CMK (cell line): ENCODE measurements at regions not wholly inside any gene's neighbourhood (a gene's known extent, or its start where the extent isn't known, plus 50 kb on each side); places are given as distances from the start of the nearest gene placed in this dataset.

ENCODE experiments used
- DNase-seq: peaks from one replicate; pipeline ENCODE4 v3.0.0-alpha.2; 2010; ENCODE audit warnings: low read depth

GRCh38 chr13:105050686-105051085 is 1484.8 kb downstream of the EFNB2 start:
- no peak for DNase-seq

- DNase-seq = no peak
Observed at GRCh38 chr13:105048677-105049076, 1486.8 kb downstream of the EFNB2 start.

- no peak for DNase-seq
Observed at GRCh38 chr13:105047676-105048295, 1487.7 kb downstream of the EFNB2 start.

GRCh38 chr13:105037110-105037509 is 1498.4 kb downstream of the EFNB2 start:
- DNase-seq = no peak

- no peak for DNase-seq
Observed at GRCh38 chr13:105035092-105035491, 1500.4 kb downstream of the EFNB2 start.

GRCh38 chr13:105033999-105034398 is 1501.5 kb downstream of the EFNB2 start:
- DNase-seq = no peak

- no peak for DNase-seq
Observed at GRCh38 chr13:105031306-105031705, 1504.2 kb downstream of the EFNB2 start.

GRCh38 chr13:105030851-105031250 is 1504.6 kb downstream of the EFNB2 start:
- no peak for DNase-seq

GRCh38 chr13:105019073-105019472 is 1516.4 kb downstream of the EFNB2 start:
- DNase-seq = no peak

- DNase-seq = no peak
Observed at GRCh38 chr13:105016266-105016665, 1519.2 kb downstream of the EFNB2 start.

- no peak for DNase-seq
Observed at GRCh38 chr13:105008604-105009003, 1526.9 kb downstream of the EFNB2 start.

GRCh38 chr13:105007166-105007808 is 1528.2 kb downstream of the EFNB2 start:
- DNase-seq = no peak

GRCh38 chr13:104996022-104996421 is 1539.4 kb downstream of the EFNB2 start:
- DNase-seq = no peak

GRCh38 chr13:104993708-104994107 is 1541.8 kb downstream of the EFNB2 start:
- DNase-seq = no peak

- DNase-seq = no peak
Observed at GRCh38 chr13:104987621-104988020, 1547.8 kb downstream of the EFNB2 start.

GRCh38 chr13:104984296-104984818 is 1551.1 kb downstream of the EFNB2 start:
- no peak for DNase-seq

- DNase-seq = no peak
Observed at GRCh38 chr13:104983601-104984000, 1551.9 kb downstream of the EFNB2 start.

- no peak for DNase-seq
Observed at GRCh38 chr13:104980586-104980985, 1554.9 kb downstream of the EFNB2 start.

GRCh38 chr13:104979281-104980030 is 1556.0 kb downstream of the EFNB2 start:
- DNase-seq = no peak

- no peak for DNase-seq
Observed at GRCh38 chr13:104976986-104977385, 1558.5 kb downstream of the EFNB2 start.

GRCh38 chr13:104975272-104975671 is 1560.2 kb downstream of the EFNB2 start:
- DNase-seq = no peak

GRCh38 chr13:104968876-104969275 is 1566.6 kb downstream of the EFNB2 start:
- no peak for DNase-seq
